ENCODE measurements at regions not wholly inside any gene's neighbourhood (a gene's known extent, or its start where the extent isn't known, plus 50 kb on each side); places are given as distances from the start of the nearest gene placed in this dataset.
A peak's percentile ranks its signal among the peaks of the same experiment; 100 is the strongest.

DNA sequence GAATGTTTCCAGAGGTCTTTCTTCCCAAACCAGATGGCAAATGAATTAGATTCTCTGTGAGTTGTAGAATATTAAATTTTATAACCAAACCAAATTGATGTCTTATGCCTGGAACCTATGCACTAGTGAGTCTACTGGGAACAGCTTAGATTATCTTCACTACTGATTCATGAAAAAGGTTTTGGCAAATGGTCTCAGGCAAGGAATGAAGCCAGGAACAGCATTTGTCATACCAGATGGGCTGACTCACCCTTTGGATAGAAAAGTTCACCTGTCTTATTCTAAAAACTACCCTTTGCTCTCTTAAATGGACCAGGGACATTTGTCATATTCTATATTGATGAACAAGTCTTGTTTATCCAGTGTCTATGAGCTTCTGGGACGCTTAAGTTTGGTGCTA is 135.4 kb upstream of the ECI2 start:
- no peaks in the 10 kb centered on the region for H4K20me1 ChIP-seq (ENCODE audit: low read length)
- no peaks in the 10 kb centered on the region for H3K36me3 ChIP-seq (ENCODE audit: low read depth, low read length)
- intact Hi-C loops (cut with micrococcal nuclease): no loop called here
- no peaks in the 10 kb centered on the region for H3K79me2 ChIP-seq (ENCODE audit: low read length)
- no peaks in the 10 kb centered on the region for H3K27me3 ChIP-seq (ENCODE audit: low read length)
- ATAC-seq: peak; percentile 85
- H3K4me1 ChIP-seq (ENCODE audit: insufficient read depth, low read length): peaks cover 10% of the 10 kb centered on the region; the same call in 1 of the 2 replicates
- H3K9me2 ChIP-seq (replicated peaks; ENCODE audit: low read length): no peaks in the 10 kb centered on the region
- CTCF ChIA-PET: no interaction called here
- BruUV-seq (replicated peaks): no TSS peak
- no peaks in the 10 kb centered on the region for H3F3A ChIP-seq (ENCODE audit: low read length, unreplicated experiment)
- H2AFZ ChIP-seq (ENCODE audit: low read length): no peak overlapping the region
- TF ChIP-seq, protein P1, sequence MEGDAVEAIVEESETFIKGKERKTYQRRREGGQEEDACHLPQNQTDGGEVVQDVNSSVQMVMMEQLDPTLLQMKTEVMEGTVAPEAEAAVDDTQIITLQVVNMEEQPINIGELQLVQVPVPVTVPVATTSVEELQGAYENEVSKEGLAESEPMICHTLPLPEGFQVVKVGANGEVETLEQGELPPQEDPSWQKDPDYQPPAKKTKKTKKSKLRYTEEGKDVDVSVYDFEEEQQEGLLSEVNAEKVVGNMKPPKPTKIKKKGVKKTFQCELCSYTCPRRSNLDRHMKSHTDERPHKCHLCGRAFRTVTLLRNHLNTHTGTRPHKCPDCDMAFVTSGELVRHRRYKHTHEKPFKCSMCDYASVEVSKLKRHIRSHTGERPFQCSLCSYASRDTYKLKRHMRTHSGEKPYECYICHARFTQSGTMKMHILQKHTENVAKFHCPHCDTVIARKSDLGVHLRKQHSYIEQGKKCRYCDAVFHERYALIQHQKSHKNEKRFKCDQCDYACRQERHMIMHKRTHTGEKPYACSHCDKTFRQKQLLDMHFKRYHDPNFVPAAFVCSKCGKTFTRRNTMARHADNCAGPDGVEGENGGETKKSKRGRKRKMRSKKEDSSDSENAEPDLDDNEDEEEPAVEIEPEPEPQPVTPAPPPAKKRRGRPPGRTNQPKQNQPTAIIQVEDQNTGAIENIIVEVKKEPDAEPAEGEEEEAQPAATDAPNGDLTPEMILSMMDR (conservative IDR thresholded peaks at IDR 0.05; ENCODE audit: low read depth, low read length): no peak
- TF ChIP-seq EZH2 (IDR thresholded peaks at IDR 0.05; ENCODE audit: low read length, unreplicated experiment) (no peak), EZH2phosphoT487 (IDR thresholded peaks at IDR 0.05; ENCODE audit: borderline replicate concordance, low read length) (no peak)
- DNase-seq: peak; percentile 87
- no peak overlapping the region for H3K27ac ChIP-seq (ENCODE audit: low read length)
- POLR2A ChIA-PET (ENCODE audit: unreplicated experiment): no interaction called here
- no peak overlapping the region for H3K9ac ChIP-seq (ENCODE audit: low read length)
- no peaks in the 10 kb centered on the region for H3K9me3 ChIP-seq (ENCODE audit: low read length)
- no peak overlapping the region for H3K4me3 ChIP-seq (ENCODE audit: low read length)
- no peak overlapping the region for H3K4me2 ChIP-seq (ENCODE audit: low read length)

- H3K4me1 ChIP-seq (ENCODE audit: insufficient read depth, low read length): peaks cover 10% of the 10 kb centered on the region; the same call in 1 of the 2 replicates
- H3K9me3 ChIP-seq (ENCODE audit: low read length): no peaks in the 10 kb centered on the region
- H3F3A ChIP-seq (ENCODE audit: low read length, unreplicated experiment): no peaks in the 10 kb centered on the region
- TF ChIP-seq EZH2 (IDR thresholded peaks at IDR 0.05; ENCODE audit: low read length, unreplicated experiment) (no peak), EZH2phosphoT487 (IDR thresholded peaks at IDR 0.05; ENCODE audit: borderline replicate concordance, low read length) (no peak)
- TF ChIP-seq, protein P1 (conservative IDR thresholded peaks at IDR 0.05; ENCODE audit: low read depth, low read length): no peak
- no peaks in the 10 kb centered on the region for H3K9me2 ChIP-seq (replicated peaks; ENCODE audit: low read length)
- no peak overlapping the region for H3K4me3 ChIP-seq (ENCODE audit: low read length)
- BruUV-seq (replicated peaks): no TSS peak
- ATAC-seq (no peak), DNase-seq (no peak)
- H3K4me2 ChIP-seq (ENCODE audit: low read length): no peak overlapping the region
- H3K27ac ChIP-seq (ENCODE audit: low read length): no peak overlapping the region
- no peaks in the 10 kb centered on the region for H4K20me1 ChIP-seq (ENCODE audit: low read length)
- no peaks in the 10 kb centered on the region for H3K36me3 ChIP-seq (ENCODE audit: low read depth, low read length)
- POLR2A ChIA-PET (ENCODE audit: unreplicated experiment): no interaction called here
- intact Hi-C loops (cut with micrococcal nuclease): no loop called here
- H3K79me2 ChIP-seq (ENCODE audit: low read length): no peaks in the 10 kb centered on the region
- CTCF ChIA-PET: no interaction called here
- no peak overlapping the region for H2AFZ ChIP-seq (ENCODE audit: low read length)
- no peaks in the 10 kb centered on the region for H3K27me3 ChIP-seq (ENCODE audit: low read length)
- no peak overlapping the region for H3K9ac ChIP-seq (ENCODE audit: low read length)
Observed at GRCh38 chr6:4270001-4270400, 134.6 kb upstream of the ECI2 start.

GRCh38 chr6:4268171-4268570 is 132.8 kb upstream of the ECI2 start:
- H3K27me3 ChIP-seq (ENCODE audit: low read length): no peaks in the 10 kb centered on the region
- no peak for ATAC-seq
- no peaks in the 10 kb centered on the region for H3K79me2 ChIP-seq (ENCODE audit: low read length)
- H3K4me2 ChIP-seq (ENCODE audit: low read length): no peak overlapping the region
- no peak overlapping the region for H3K27ac ChIP-seq (ENCODE audit: low read length)
- H3K9ac ChIP-seq (ENCODE audit: low read length): no peak overlapping the region
- no peak for TF ChIP-seq EZH2 (IDR thresholded peaks at IDR 0.05; ENCODE audit: low read length, unreplicated experiment)
- no peak for TF ChIP-seq EZH2phosphoT487 (IDR thresholded peaks at IDR 0.05; ENCODE audit: borderline replicate concordance, low read length)
- TF ChIP-seq, protein P1 (conservative IDR thresholded peaks at IDR 0.05; ENCODE audit: low read depth, low read length): no peak
- no peak for DNase-seq
- CTCF ChIA-PET: no interaction called here
- POLR2A ChIA-PET (ENCODE audit: unreplicated experiment): no interaction called here
- H2AFZ ChIP-seq (ENCODE audit: low read length): no peak overlapping the region
- peaks cover 10% of the 10 kb centered on the region; the same call in 1 of the 2 replicates for H3K4me1 ChIP-seq (ENCODE audit: insufficient read depth, low read length)
- BruUV-seq (replicated peaks): no TSS peak
- H4K20me1 ChIP-seq (ENCODE audit: low read length): no peaks in the 10 kb centered on the region
- intact Hi-C loops (cut with micrococcal nuclease): no loop called here
- no peaks in the 10 kb centered on the region for H3K9me2 ChIP-seq (replicated peaks; ENCODE audit: low read length)
- H3F3A ChIP-seq (ENCODE audit: low read length, unreplicated experiment): no peaks in the 10 kb centered on the region
- H3K4me3 ChIP-seq (ENCODE audit: low read length): no peak overlapping the region
- no peaks in the 10 kb centered on the region for H3K36me3 ChIP-seq (ENCODE audit: low read depth, low read length)
- H3K9me3 ChIP-seq (ENCODE audit: low read length): no peaks in the 10 kb centered on the region
